CD4-positive, alpha-beta T cell treated with Interleukin-15 for 1 hour (primary cell): ENCODE measurements at regions not wholly inside any gene's neighbourhood (a gene's known extent, or its start where the extent isn't known, plus 50 kb on each side); places are given as distances from the start of the nearest gene placed in this dataset.
"Not testable (repeated sequence)": the region's sequence is repeated elsewhere in the genome, so short reads cannot be mapped to it uniquely, and the experiment has no call there.

ENCODE experiments used
- DNase-seq: peaks from one replicate; pipeline ENCODE4 v3.0.0-alpha.2; 2020

- not testable (repeated sequence) for DNase-seq
Measured at GRCh38 chr9:41075671-41076070, 52.8 kb downstream of the FOXD4L6 start.

GRCh38 chr9:41074356-41074942, 54.0 kb downstream of the FOXD4L6 start:
- DNase-seq = not testable (repeated sequence)

GRCh38 chr9:41073471-41074243, 54.8 kb downstream of the FOXD4L6 start:
- DNase-seq = not testable (repeated sequence)

DNA sequence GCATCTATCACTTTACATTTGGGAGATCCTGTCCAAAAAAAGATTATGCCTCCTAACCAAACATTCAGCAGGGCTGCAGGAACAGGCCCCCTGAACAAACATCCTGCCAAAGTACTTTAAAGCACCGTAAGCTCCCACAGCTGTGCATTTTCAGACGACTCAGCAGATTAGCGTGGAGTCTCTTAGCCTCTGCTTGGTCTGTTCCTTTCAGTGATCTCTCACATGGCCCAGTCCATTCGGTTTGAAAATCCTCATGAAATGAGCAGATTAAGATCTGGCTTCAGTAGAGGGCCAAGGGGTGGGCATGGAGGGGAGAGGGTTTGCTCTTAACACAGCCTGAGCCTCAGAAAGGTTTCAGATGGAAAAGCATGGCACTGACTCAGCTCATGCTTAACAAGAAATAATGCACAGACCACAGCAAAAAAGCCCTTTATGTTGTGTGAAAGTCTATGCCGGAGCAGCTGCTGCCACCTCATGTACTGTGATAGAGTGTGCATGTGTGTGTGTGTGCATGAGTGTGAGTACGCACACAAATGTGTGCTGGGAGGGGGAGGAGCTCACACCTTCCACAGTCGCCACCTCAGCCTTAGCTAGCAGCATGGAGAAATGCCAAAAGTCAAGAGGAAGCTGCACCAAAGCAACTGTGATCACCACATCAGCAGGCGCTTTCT, 64.2 kb downstream of the FOXD4L6 start:
- peak; percentile 40 for DNase-seq

DNA sequence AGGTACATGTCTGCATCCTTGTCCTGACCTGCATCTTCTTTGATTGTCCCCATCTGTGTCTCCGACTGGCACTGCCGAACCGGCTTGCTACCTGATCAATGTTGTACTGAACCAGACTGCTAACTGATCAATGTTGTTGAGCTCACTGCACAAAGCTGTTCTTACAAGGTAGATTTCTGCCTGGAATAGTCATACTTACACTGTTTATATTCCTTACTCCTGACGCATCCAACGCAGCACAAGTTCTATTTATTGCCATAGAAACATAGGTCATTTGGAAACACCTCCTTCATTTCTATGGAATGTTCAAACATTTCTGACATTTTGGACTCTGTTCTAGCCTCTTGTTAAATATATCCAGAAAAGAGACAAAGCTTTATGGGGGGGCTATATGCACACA, 65.2 kb downstream of the FOXD4L6 start:
- DNase-seq = not testable (repeated sequence)

GRCh38 chr9:41059603-41060002, 68.9 kb downstream of the FOXD4L6 start:
- not testable (repeated sequence) for DNase-seq

DNA sequence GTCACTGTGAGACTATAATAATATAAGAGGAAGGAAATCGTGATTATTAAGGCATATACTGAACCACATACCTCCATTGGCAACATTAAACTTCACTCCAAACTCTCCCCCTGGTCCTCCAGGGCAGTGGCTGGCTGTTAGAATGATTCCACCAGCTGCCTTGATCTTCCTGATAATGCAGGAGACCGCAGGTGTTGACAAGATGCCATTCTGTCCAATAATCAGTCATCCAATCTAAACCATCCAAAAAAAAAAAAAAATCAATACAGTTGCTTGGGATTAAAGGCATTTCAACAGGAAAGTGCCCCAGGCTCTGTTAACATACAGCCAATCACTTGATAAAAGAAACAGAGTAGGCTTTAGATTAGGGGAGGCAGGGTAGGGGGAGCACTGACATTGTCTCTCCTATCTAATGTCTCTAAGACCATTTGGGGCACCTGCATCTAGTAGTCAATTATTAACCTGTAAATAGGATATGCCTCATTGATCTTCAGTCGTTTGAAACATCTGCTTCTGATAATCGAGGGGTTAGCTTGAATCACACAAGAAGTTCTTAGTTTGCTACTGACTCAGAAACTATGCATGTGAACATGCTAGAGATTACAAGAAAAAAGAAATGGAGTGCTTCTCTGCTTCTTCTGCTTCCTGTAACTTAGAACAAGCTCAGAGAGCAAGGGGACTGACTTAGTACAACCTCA, 74.7 kb downstream of the FOXD4L6 start:
- not testable (repeated sequence) for DNase-seq

DNA sequence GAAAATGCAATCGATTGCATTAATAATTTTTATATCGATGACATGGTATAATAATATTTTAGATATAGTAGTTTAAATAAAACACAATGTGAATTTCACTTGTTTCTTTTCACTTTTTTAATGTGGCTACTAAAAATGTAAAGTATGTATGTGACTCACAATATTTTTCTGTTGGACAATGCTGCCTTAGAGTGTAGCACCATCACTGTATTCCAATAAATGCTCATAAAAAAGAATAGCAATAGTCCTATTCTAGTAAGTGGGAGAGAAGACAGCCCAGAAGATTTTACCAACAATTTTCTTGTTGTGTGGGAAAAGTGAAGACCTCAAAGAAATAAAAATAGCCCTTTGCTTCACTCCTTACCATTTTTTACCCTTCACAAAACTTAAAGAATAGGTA, 79.8 kb downstream of the FOXD4L6 start:
- DNase-seq = not testable (repeated sequence)

GRCh38 chr9:41047792-41048191, 80.7 kb downstream of the FOXD4L6 start:
- not testable (repeated sequence) for DNase-seq

GRCh38 chr9:41044930-41045329, 83.6 kb downstream of the FOXD4L6 start:
- not testable (repeated sequence) for DNase-seq

- DNase-seq = not testable (repeated sequence)
Measured at GRCh38 chr9:41043433-41043832, 85.0 kb downstream of the FOXD4L6 start.

GRCh38 chr9:41042111-41042510, 86.4 kb downstream of the FOXD4L6 start:
- not testable (repeated sequence) for DNase-seq

- not testable (repeated sequence) for DNase-seq
Measured at GRCh38 chr9:41040705-41041342, 87.7 kb downstream of the FOXD4L6 start.

- DNase-seq = not testable (repeated sequence)
Measured at GRCh38 chr9:41035276-41035675, 93.2 kb downstream of the FOXD4L6 start.

DNA sequence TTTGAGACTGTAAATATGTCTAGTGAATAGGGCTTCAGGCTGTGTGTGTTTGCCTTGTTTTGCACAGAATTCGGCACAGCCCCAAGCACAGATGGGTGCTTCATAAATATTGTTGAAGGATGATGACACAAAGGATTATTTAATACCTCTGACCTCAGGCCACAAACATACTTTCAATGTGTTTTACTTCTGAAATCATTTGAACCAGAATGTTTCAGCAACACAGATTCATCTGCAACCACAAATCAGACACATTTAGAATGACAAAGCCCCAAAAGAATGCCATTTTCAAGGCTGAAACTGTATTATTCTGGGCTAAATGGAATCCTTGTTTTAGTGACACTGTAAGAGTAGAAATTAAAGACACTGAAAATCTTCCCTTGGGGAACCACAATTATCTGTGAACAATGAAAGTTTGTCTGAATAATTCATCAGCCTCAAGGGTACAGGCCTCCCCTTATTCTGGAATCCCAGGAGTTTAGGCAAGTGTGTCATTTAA, 93.7 kb downstream of the FOXD4L6 start:
- not testable (repeated sequence) for DNase-seq

- not testable (repeated sequence) for DNase-seq
Measured at GRCh38 chr9:41033877-41034276, 94.6 kb downstream of the FOXD4L6 start.

DNA sequence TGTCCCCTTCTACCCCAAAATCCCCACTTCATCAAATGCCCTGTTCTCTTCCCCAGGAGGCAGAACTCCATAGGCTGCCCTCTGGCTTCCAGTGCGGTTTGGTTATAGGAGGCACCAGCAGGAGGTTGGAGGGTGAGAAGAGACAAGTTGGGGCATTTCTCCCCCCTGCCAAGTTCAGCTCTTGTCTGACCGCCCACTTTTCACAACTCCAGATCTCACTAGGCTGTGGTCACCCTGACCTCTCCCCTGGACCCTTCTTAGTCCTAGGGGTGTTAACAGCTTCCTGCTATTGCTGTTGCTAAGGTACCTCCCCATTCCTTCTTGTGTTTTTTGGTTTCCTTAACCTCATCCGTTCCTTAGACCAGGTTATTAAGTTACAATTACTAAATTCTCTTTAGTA, 95.1 kb downstream of the FOXD4L6 start:
- not testable (repeated sequence) for DNase-seq

DNA sequence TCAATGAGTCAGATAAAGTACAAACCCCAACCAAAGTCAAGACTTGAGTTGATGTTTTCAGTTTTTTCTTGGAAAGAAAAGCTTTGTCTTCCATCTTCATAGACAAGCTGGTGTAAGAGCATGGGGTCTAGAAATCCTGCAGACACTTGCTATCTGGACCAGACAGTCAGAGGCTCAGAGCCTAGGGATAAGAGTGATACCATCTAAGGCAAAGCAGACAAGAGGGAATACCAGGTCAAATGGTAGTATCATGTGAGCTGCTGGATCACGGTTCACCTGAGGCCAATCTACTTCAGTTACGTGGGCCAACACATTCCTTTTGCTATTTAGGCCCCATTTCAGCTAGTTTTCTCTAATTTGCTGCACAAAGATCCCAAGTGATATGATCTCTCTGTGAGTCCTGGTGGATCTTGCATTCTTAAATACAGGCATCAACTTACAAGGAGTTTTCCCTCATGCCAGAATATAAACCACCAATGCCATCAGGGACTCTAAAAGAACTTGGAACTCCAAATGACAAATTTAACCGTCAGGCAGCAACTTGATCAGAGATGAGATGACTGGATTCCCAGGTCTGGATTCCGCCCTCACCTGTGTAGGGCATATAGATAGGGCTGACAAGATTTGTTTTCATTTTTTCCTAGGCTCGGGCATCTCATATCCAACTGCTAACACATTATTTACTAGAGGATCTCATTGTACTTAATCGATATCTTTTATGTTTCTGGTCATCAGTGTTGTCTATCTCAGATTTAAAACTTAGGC, 101.4 kb downstream of the FOXD4L6 start:
- DNase-seq = not testable (repeated sequence)

GRCh38 chr9:41022365-41022764, 106.1 kb downstream of the FOXD4L6 start:
- DNase-seq = not testable (repeated sequence)

DNA sequence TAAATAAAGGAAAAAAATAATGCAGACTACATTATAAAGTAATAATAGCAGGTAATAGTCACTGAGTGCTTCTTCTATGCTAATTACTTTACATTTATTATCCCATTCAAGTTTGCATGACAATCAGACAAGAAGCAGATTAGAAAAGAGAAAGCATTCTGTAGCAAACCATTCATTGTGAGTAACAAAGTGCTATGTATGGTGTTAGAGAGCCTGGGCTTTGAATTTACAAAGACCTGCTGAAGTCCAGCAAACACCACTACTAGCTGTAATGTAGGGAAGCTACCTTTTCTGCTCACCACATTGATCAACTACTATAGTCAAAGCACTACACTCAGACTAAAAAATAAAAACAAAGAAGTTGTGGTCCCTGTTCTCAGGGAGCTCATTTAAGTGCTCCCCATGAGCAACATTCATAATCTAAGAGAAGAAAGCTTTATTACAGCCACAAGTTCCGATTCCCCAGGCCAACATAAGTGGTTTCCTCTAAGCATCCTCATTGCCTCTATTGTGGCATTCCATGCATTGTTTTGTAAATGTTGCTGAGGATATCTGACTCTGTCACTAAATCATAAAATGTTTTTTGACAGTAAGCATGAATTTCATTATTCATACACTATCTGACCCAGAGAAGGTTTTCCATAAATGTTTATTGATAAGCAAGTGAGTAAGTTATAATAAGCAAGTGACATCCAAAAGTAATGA, 108.5 kb downstream of the FOXD4L6 start:
- DNase-seq = not testable (repeated sequence)

DNA sequence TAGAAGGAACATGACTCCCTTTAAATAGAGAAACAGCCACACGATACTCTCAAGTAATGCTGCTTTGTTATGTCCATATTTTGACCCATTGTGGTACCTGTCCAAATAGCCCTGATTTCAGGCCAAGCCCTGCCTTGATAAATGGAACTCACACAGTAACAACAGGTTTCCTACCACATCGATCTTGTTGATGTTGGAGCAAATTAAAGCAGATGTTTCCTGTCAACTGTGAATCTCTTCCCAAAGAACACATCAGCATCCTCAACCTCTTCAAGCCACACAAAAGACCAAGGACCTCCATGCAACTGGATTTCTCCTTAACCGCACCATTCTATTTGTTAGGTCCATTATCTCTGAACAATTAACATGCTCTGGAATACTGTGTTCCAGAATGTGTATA, 109.5 kb downstream of the FOXD4L6 start:
- DNase-seq = not testable (repeated sequence)
